Neural cell (in vitro differentiated cells): ENCODE measurements at regions not wholly inside any gene's neighbourhood (a gene's known extent, or its start where the extent isn't known, plus 50 kb on each side); places are given as distances from the start of the nearest gene placed in this dataset.

Experiments used
- H2AFZ ChIP-seq: fragments of 200-600, 300-800 bp; sonication (generic), shearing (Covaris generic); 2 replicates; pipeline ENCODE4 v1.6.0; 2014; ENCODE audit warnings: low read depth, mild to moderate bottlenecking, antibody characterized with exemption, low read length, moderate library complexity
- H3F3A ChIP-seq: fragments of 200-600 bp; shearing (Covaris generic); 2 replicates; pipeline ENCODE4 v1.6.1; 2016; ENCODE audit warnings: mild to moderate bottlenecking, moderate library complexity, mixed read lengths, antibody characterized with exemption, low read length; ENCODE audit not compliant: insufficient read depth, poor library complexity, severe bottlenecking
- H3K27ac ChIP-seq: fragments of 200-600, 300-800 bp; sonication (generic), shearing (Covaris generic); 2 replicates; pipeline ENCODE4 v1.5.1; 2014; ENCODE audit warnings: mild to moderate bottlenecking, low read length, moderate library complexity
- H3K27me3 ChIP-seq: fragments of 300-800, 200-600 bp; sonication (generic), shearing (Covaris generic); 2 replicates; pipeline ENCODE4 v1.6.0; 2014; ENCODE audit warnings: mild to moderate bottlenecking, low read depth, low read length, moderate library complexity; ENCODE audit not compliant: insufficient read depth
- H3K36me3 ChIP-seq: fragments of 300-800, 200-600 bp; sonication (generic), shearing (Covaris generic); 2 replicates; pipeline ENCODE4 v1.5.1; 2014; ENCODE audit warnings: mild to moderate bottlenecking, antibody characterized with exemption, low read length, moderate library complexity; ENCODE audit not compliant: insufficient read depth
- H3K4me2 ChIP-seq: fragments of 300-800, 200-600 bp; sonication (generic), shearing (Covaris generic); 2 replicates; pipeline ENCODE4 v1.6.0; 2014; ENCODE audit warnings: mild to moderate bottlenecking, low read length
- H3K4me3 ChIP-seq: fragments of 300-800, 200-600 bp; sonication (generic), shearing (Covaris generic); 2 replicates; pipeline ENCODE4 v1.5.1; 2014; ENCODE audit warnings: mild to moderate bottlenecking, low read length, moderate library complexity
- H3K79me2 ChIP-seq: fragments of 200-600 bp; shearing (Covaris generic); replicated peaks from 2 replicates; pipeline ENCODE4 v1.6.0; 2014; ENCODE audit warnings: mild to moderate bottlenecking, low read length, moderate library complexity; ENCODE audit not compliant: insufficient read depth
- H3K9ac ChIP-seq: fragments of 300-800, 200-600 bp; sonication (generic), shearing (Covaris generic); 2 replicates; pipeline ENCODE4 v1.6.1; 2016; ENCODE audit warnings: mild to moderate bottlenecking, low read length, mixed read lengths
- H3K9me2 ChIP-seq: fragments of 200-600 bp; shearing (Covaris generic); 2 replicates; pipeline ENCODE4 v1.6.1; 2016; ENCODE audit warnings: mild to moderate bottlenecking, low read length, mixed read lengths; ENCODE audit not compliant: insufficient read depth
- H3K9me3 ChIP-seq: fragments of 200-600, 300-800 bp; sonication (generic), shearing (Covaris generic); 2 replicates; pipeline ENCODE4 v1.6.1; 2016; ENCODE audit warnings: mild to moderate bottlenecking, mixed run types, low read length, moderate library complexity, mixed read lengths
- H4K20me1 ChIP-seq: fragments of 200-600 bp; shearing (Covaris generic); 2 replicates; pipeline ENCODE4 v1.6.1; 2016; ENCODE audit warnings: mild to moderate bottlenecking, mixed run types; ENCODE audit not compliant: insufficient read depth
- EP300 ChIP-seq: fragments of 450-650 bp; conservative IDR thresholded peaks from 2 replicates; pipeline ENCODE4 v1.6.1; 2014; ENCODE audit warnings: antibody characterized with exemption, mild to moderate bottlenecking, moderate library complexity; ENCODE audit not compliant: poor library complexity, severe bottlenecking
- EZH2 ChIP-seq: fragments of 200-600, 300-800 bp; shearing (Covaris generic), sonication (generic); IDR thresholded peaks from 2 replicates; pipeline ENCODE4 v1.6.1; 2014; ENCODE audit warnings: antibody characterized with exemption, low read length, borderline replicate concordance, mild to moderate bottlenecking; ENCODE audit not compliant: insufficient read depth, poor library complexity, severe bottlenecking
- MXI1 ChIP-seq: fragments of 450-650 bp; conservative IDR thresholded peaks from 2 replicates; pipeline ENCODE4 v1.6.1; 2014; ENCODE audit warnings: antibody characterized with exemption, mild to moderate bottlenecking; ENCODE audit not compliant: poor library complexity, severe bottlenecking
- POLR2AphosphoS5 ChIP-seq: IDR thresholded peaks from 2 replicates; pipeline ENCODE4 v1.6.1; 2012
- RAD21 ChIP-seq: fragments of 450-650 bp; conservative IDR thresholded peaks from 2 replicates; pipeline ENCODE4 v1.6.1; 2014; ENCODE audit warnings: antibody characterized with exemption, mild to moderate bottlenecking, moderate library complexity
- REST ChIP-seq: IDR thresholded peaks from 2 replicates; pipeline ENCODE4 v1.6.1; 2012; ENCODE audit warnings: borderline replicate concordance
- SMC3 ChIP-seq: fragments of 450-650 bp; conservative IDR thresholded peaks from 2 replicates; pipeline ENCODE4 v1.6.1; 2014; ENCODE audit warnings: antibody characterized with exemption, mild to moderate bottlenecking, moderate library complexity; ENCODE audit not compliant: poor library complexity
- TAF1 ChIP-seq: IDR thresholded peaks from 2 replicates; pipeline ENCODE4 v1.6.1; 2012; ENCODE audit warnings: low read depth
- TF ChIP-seq, protein P1 (sequence below): fragments of 450-650 bp; IDR thresholded peaks from 2 replicates; pipeline ENCODE4 v1.5.1; 2014; ENCODE audit warnings: antibody characterized with exemption, mild to moderate bottlenecking, moderate library complexity; ENCODE audit not compliant: poor library complexity, severe bottlenecking

GRCh38 chr11:96469776-96470175, 80.0 kb downstream of the JRKL start:
- TF ChIP-seq TAF1 = no peak
- TF ChIP-seq POLR2AphosphoS5 = no peak
- TF ChIP-seq, protein P1, sequence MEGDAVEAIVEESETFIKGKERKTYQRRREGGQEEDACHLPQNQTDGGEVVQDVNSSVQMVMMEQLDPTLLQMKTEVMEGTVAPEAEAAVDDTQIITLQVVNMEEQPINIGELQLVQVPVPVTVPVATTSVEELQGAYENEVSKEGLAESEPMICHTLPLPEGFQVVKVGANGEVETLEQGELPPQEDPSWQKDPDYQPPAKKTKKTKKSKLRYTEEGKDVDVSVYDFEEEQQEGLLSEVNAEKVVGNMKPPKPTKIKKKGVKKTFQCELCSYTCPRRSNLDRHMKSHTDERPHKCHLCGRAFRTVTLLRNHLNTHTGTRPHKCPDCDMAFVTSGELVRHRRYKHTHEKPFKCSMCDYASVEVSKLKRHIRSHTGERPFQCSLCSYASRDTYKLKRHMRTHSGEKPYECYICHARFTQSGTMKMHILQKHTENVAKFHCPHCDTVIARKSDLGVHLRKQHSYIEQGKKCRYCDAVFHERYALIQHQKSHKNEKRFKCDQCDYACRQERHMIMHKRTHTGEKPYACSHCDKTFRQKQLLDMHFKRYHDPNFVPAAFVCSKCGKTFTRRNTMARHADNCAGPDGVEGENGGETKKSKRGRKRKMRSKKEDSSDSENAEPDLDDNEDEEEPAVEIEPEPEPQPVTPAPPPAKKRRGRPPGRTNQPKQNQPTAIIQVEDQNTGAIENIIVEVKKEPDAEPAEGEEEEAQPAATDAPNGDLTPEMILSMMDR = no peak
- TF ChIP-seq SMC3 = no peak
- no peak for TF ChIP-seq EZH2
- no peak for TF ChIP-seq EP300
- no peak for TF ChIP-seq MXI1
- TF ChIP-seq RAD21 = no peak
- no peak for TF ChIP-seq REST
- no peaks in the 10 kb centered on the region for H3K79me2 ChIP-seq
- no peak overlapping the region for H3K27ac ChIP-seq
- H4K20me1 ChIP-seq = no peaks in the 10 kb centered on the region
- no peak overlapping the region for H3K4me2 ChIP-seq
- no peaks in the 10 kb centered on the region for H3K9me2 ChIP-seq
- H3K9me3 ChIP-seq = no peaks in the 10 kb centered on the region
- H2AFZ ChIP-seq = no peak overlapping the region
- H3F3A ChIP-seq = no peaks in the 10 kb centered on the region
- H3K36me3 ChIP-seq = no peaks in the 10 kb centered on the region
- H3K27me3 ChIP-seq = no peaks in the 10 kb centered on the region
- no peak overlapping the region for H3K4me3 ChIP-seq
- no peak overlapping the region for H3K9ac ChIP-seq

- H3K27me3 ChIP-seq = no peaks in the 10 kb centered on the region
- no peak overlapping the region for H2AFZ ChIP-seq
- no peaks in the 10 kb centered on the region for H3K36me3 ChIP-seq
- no peaks in the 10 kb centered on the region for H4K20me1 ChIP-seq
- H3K9me3 ChIP-seq = no peaks in the 10 kb centered on the region
- TF ChIP-seq EP300 = no peak
- TF ChIP-seq POLR2AphosphoS5 = no peak
- no peak for TF ChIP-seq MXI1
- TF ChIP-seq, protein P1 = no peak
- no peak for TF ChIP-seq RAD21
- TF ChIP-seq SMC3 = no peak
- no peak for TF ChIP-seq TAF1
- no peak for TF ChIP-seq EZH2
- no peak for TF ChIP-seq REST
- H3K9me2 ChIP-seq = no peaks in the 10 kb centered on the region
- no peak overlapping the region for H3K9ac ChIP-seq
- no peak overlapping the region for H3K4me2 ChIP-seq
- no peak overlapping the region for H3K4me3 ChIP-seq
- H3K27ac ChIP-seq = no peak overlapping the region
- H3F3A ChIP-seq = no peaks in the 10 kb centered on the region
- no peaks in the 10 kb centered on the region for H3K79me2 ChIP-seq
These were observed 80.7 kb downstream of the JRKL start for GRCh38 chr11:96470521-96470920.
